ENCODE measurements at regions not wholly inside any gene's neighbourhood (a gene's known extent, or its start where the extent isn't known, plus 50 kb on each side); places are given as distances from the start of the nearest gene placed in this dataset.
A peak's percentile ranks its signal among the peaks of the same experiment; 100 is the strongest.

DNA sequence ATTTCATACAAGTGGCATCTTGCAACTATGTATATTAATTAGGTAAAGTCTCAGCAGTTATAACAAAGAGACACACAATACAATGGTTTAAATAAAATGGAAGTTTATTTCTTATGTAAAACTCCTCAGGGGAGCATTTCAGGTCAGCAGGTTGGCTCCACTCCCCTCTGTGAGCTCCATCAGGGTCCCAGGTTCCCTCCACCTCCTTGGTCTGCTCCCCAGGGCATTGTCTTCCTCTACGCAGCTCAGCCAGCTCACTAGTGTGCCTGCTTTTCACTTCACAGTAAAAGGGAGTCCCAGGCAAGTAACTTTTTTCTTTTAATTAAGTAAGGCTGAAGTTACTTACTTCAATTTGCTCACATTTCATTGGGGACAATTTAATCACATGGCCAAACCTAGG is 135.3 kb upstream of the FNDC3A start:
- H3K27ac Mint-ChIP-seq: no peak overlapping the region
- peaks cover 0 to 10% (median 5%) of the 10 kb centered on the region in 7 donors for H3K9me3 Mint-ChIP-seq
- Histone ChIP-seq H4K20me1 (ENCODE audit: insufficient read depth, low read length) (no peaks in the 10 kb centered on the region), H3K79me2 (ENCODE audit: insufficient read depth, low read length) (no peaks in the 10 kb centered on the region), H3K4me2 (replicated peaks; ENCODE audit: extremely low read depth, low read length, poor library complexity, severe bottlenecking) (no peak overlapping the region), H3K36me3 (replicated peaks in 1 of 2; ENCODE audit: control insufficient read depth in 1 of 2, insufficient read depth in 2 of 2, low read length in 2 of 2) (no peaks in the 10 kb centered on the region), H3K27me3 (ENCODE audit: control insufficient read depth in 2 of 2, insufficient read depth in 2 of 2, low read length in 2 of 2) (no peaks in the 10 kb centered on the region), H3K4me1 (ENCODE audit: control insufficient read depth in 1 of 2, insufficient read depth in 2 of 2, low read length in 2 of 2) (no peaks in the 10 kb centered on the region), H2AFZ (ENCODE audit: insufficient read depth, low read depth, low read length, poor library complexity, severe bottlenecking) (no peak overlapping the region), H3K9ac (ENCODE audit: insufficient read depth, low read length, poor library complexity, severe bottlenecking) (no peak overlapping the region), H3K4me3 (replicated peaks in 1 of 3; ENCODE audit: low read depth in 2 of 3, low read length in 3 of 3) (no peak overlapping the region), H3K27ac (ENCODE audit: low read depth in 1 of 2, low read length in 2 of 2) (no peak overlapping the region), H3K9me3 (replicated peaks in 1 of 2; ENCODE audit: control insufficient read depth in 1 of 2, insufficient read depth in 1 of 2, low read length in 2 of 2) (peaks cover 0 to 3% of the 10 kb centered on the region in 2 donors)
- intact Hi-C loops (cut with micrococcal nuclease): no loop called here
- TF ChIP-seq, protein P1, sequence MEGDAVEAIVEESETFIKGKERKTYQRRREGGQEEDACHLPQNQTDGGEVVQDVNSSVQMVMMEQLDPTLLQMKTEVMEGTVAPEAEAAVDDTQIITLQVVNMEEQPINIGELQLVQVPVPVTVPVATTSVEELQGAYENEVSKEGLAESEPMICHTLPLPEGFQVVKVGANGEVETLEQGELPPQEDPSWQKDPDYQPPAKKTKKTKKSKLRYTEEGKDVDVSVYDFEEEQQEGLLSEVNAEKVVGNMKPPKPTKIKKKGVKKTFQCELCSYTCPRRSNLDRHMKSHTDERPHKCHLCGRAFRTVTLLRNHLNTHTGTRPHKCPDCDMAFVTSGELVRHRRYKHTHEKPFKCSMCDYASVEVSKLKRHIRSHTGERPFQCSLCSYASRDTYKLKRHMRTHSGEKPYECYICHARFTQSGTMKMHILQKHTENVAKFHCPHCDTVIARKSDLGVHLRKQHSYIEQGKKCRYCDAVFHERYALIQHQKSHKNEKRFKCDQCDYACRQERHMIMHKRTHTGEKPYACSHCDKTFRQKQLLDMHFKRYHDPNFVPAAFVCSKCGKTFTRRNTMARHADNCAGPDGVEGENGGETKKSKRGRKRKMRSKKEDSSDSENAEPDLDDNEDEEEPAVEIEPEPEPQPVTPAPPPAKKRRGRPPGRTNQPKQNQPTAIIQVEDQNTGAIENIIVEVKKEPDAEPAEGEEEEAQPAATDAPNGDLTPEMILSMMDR (IDR thresholded peaks at IDR 0.05): no peak
- H3K36me3 Mint-ChIP-seq: peaks cover 0 to 2% of the 10 kb centered on the region in 2 donors
- WGBS (ENCODE audit: insufficient coverage): no CpG with 5 or more reads among the region's 1 CpG
- no peak for DNase-seq
- peaks cover 0 to 2% (median 0%) of the 10 kb centered on the region in 3 donors for H3K27me3 Mint-ChIP-seq (ENCODE audit: low read depth in 3 of 3)
- H3K4me3 Mint-ChIP-seq: no peak overlapping the region
- H3K4me1 Mint-ChIP-seq: no peaks in the 10 kb centered on the region

DNA sequence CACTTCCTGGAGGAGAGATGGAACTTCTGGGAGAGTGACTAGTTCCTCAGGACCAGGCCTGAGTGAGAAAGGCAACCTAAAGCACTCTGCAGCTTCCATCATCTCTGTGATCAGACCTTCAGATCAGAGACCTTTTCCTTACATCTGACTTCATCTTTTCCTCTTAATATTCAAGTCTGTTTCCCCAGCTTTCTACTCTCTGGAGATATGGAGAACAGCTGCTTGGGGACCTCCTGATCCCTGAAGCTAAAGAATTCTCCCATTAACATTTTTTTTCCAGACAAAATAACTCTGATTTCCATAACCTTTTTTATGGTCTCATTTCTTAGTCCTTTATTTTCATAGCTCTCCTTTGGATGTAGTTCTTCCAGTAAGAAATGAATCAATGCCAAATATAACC is 133.4 kb upstream of the FNDC3A start:
- no peak for DNase-seq
- no peak overlapping the region for H3K9ac ChIP-seq (ENCODE audit: insufficient read depth, low read length, poor library complexity, severe bottlenecking)
- Mint-ChIP-seq H3K27me3 (ENCODE audit: low read depth in 3 of 3) (peaks cover 0 to 2% (median 2%) of the 10 kb centered on the region in 3 donors), H3K4me3 (no peak overlapping the region), H3K9me3 (peaks cover 0 to 1% (median 0%) of the 10 kb centered on the region in 7 donors), H3K4me1 (no peaks in the 10 kb centered on the region), H3K36me3 (no peaks in the 10 kb centered on the region), H3K27ac (peak overlapping the region in 1 of 7 donors; percentile 10)
- H3K27me3 ChIP-seq (ENCODE audit: control insufficient read depth in 2 of 2, insufficient read depth in 2 of 2, low read length in 2 of 2): no peaks in the 10 kb centered on the region
- H3K36me3 ChIP-seq (replicated peaks in 1 of 2; ENCODE audit: control insufficient read depth in 1 of 2, insufficient read depth in 2 of 2, low read length in 2 of 2): no peaks in the 10 kb centered on the region
- H2AFZ ChIP-seq (ENCODE audit: insufficient read depth, low read depth, low read length, poor library complexity, severe bottlenecking): no peak overlapping the region
- H3K9me3 ChIP-seq (replicated peaks in 1 of 2; ENCODE audit: control insufficient read depth in 1 of 2, insufficient read depth in 1 of 2, low read length in 2 of 2): no peaks in the 10 kb centered on the region
- H3K79me2 ChIP-seq (ENCODE audit: insufficient read depth, low read length): no peaks in the 10 kb centered on the region
- TF ChIP-seq, protein P1 (IDR thresholded peaks at IDR 0.05): no peak
- H3K4me3 ChIP-seq (replicated peaks in 1 of 3; ENCODE audit: low read depth in 2 of 3, low read length in 3 of 3): no peak overlapping the region
- no peak overlapping the region for H3K4me2 ChIP-seq (replicated peaks; ENCODE audit: extremely low read depth, low read length, poor library complexity, severe bottlenecking)
- intact Hi-C loops (cut with micrococcal nuclease): no loop called here
- no peak overlapping the region for H3K27ac ChIP-seq (ENCODE audit: low read depth in 1 of 2, low read length in 2 of 2)
- H4K20me1 ChIP-seq (ENCODE audit: insufficient read depth, low read length): no peaks in the 10 kb centered on the region
- H3K4me1 ChIP-seq (ENCODE audit: control insufficient read depth in 1 of 2, insufficient read depth in 2 of 2, low read length in 2 of 2): no peaks in the 10 kb centered on the region
